ENCODE measurements at regions not wholly inside any gene's neighbourhood (a gene's known extent, or its start where the extent isn't known, plus 50 kb on each side); places are given as distances from the start of the nearest gene placed in this dataset.
A peak's percentile ranks its signal among the peaks of the same experiment; 100 is the strongest.

DNA sequence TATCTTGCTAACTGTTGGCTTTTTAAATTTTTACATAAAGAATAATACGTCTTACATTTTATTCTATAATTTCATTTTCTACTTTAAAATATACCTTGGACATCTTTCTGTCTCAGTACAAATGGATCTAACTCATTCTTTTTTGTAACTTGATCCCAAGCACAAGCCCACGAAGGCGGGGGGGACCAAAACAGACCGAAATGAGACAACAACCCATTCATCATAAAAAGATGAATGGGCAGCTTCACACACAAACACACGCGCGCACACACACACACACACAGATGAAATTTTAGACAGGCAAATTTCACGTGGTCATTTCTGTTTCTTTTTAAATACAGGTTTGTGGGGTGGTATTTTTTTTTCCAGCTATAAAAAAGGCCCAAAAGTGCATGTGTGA lies 271.3 kb upstream of the TOPAZ1 start:
- peaks cover 5% of the 10 kb centered on the region; the same call in 1 of the 2 replicates for H3K4me1 ChIP-seq (ENCODE audit: control insufficient read depth, insufficient read depth, low read length)
- no peaks in the 10 kb centered on the region for H3K27me3 ChIP-seq (ENCODE audit: control insufficient read depth, insufficient read depth, low read length)
- H3K36me3 ChIP-seq (ENCODE audit: control insufficient read depth, insufficient read depth, low read length), result no peaks in the 10 kb centered on the region
- H3K4me3 ChIP-seq (ENCODE audit: low read length), result no peak overlapping the region
- DNase-seq (ENCODE audit: low read depth, low spot score), result no peak
- WGBS (ENCODE audit: insufficient coverage, insufficient read length), result 100% methylated on average over 1 of the region's 8 CpGs
- no peaks in the 10 kb centered on the region for H3K9me3 ChIP-seq (ENCODE audit: control insufficient read depth, insufficient read depth, low read length)
- no peak overlapping the region for H3K27ac ChIP-seq (ENCODE audit: low read length)

DNA sequence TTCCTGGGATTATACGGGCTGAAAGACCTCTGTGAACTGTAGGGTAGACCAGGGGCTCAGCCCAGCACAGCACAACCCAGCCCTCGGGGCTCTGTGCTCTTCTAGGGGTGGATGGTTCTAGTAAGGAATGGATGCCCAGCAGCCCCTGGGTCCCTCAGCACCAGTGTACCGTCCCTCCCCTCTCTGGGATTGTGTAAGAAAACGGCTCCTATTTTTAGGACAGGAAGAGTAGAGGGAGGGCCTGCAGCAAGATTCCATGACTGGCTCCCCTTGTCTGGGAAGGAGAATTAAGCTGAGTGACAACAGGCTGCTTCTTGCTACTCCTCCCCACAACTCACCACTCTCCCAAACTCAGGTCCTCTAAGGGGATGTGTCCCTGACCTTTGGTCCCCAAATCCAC lies 270.8 kb upstream of the TOPAZ1 start:
- Histone ChIP-seq H3K36me3 (ENCODE audit: control insufficient read depth, insufficient read depth, low read length) (no peaks in the 10 kb centered on the region), H3K4me1 (ENCODE audit: control insufficient read depth, insufficient read depth, low read length) (peaks cover 5% of the 10 kb centered on the region; the same call in 1 of the 2 replicates), H3K9me3 (ENCODE audit: control insufficient read depth, insufficient read depth, low read length) (no peaks in the 10 kb centered on the region), H3K27ac (ENCODE audit: low read length) (no peak overlapping the region), H3K4me3 (ENCODE audit: low read length) (no peak overlapping the region), H3K27me3 (ENCODE audit: control insufficient read depth, insufficient read depth, low read length) (no peaks in the 10 kb centered on the region)
- no CpG with 5 or more reads among the region's 4 CpGs for WGBS (ENCODE audit: insufficient coverage, insufficient read length)
- no peak for DNase-seq (ENCODE audit: low read depth, low spot score)

DNA sequence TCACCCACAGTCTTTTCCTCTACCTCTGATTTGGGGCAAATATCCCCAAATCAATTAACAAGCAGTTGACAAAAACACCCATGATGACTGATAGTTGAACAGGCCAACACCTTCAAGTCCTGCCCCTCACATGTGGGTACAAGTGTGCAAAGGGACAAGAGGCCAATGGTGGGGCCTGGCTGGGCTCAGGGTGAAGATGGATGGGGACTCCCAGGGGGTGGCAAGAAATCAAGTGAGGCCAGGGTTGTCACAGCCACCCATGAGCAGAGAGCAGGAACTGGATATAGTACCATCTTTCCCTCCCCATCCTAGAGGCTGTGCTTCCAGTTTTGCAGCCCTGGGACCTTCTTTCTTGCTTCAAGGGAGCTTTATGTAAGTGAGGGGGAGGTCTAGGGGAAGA lies 270.2 kb upstream of the TOPAZ1 start:
- Histone ChIP-seq H3K27me3 (ENCODE audit: control insufficient read depth, insufficient read depth, low read length) (no peaks in the 10 kb centered on the region), H3K4me3 (ENCODE audit: low read length) (no peak overlapping the region), H3K27ac (ENCODE audit: low read length) (no peak overlapping the region), H3K9me3 (ENCODE audit: control insufficient read depth, insufficient read depth, low read length) (no peaks in the 10 kb centered on the region), H3K4me1 (ENCODE audit: control insufficient read depth, insufficient read depth, low read length) (peaks cover 5% of the 10 kb centered on the region; the same call in 1 of the 2 replicates), H3K36me3 (ENCODE audit: control insufficient read depth, insufficient read depth, low read length) (no peaks in the 10 kb centered on the region)
- DNase-seq (ENCODE audit: low read depth, low spot score), result no peak

GRCh38 chr3:43978708-43979107 lies 263.0 kb upstream of the TOPAZ1 start:
- H3K27ac ChIP-seq (ENCODE audit: low read length), result no peak overlapping the region

DNA sequence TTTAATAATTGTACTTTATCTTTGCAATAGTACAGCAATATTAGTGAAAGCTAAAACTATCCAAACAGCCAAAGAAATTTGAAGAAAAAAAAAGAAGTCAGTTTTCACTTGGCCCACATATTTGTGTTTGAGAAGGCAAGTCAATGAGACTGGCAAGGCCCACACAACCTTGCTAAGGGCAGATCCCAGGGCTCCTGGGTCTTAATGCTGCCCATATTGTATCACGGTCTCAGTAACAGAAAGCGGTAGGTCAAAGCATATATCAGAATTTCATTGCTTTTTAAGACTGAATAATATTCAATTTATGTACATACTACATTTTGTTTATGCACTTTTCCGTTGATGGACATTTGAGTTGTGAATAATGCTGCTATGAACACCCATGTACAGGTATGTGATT lies 262.0 kb upstream of the TOPAZ1 start:
- DNase-seq (ENCODE audit: low read depth, low spot score), result no peak
- Histone ChIP-seq H3K27me3 (ENCODE audit: control insufficient read depth, insufficient read depth, low read length) (no peaks in the 10 kb centered on the region), H3K27ac (ENCODE audit: low read length) (no peak overlapping the region), H3K4me1 (ENCODE audit: control insufficient read depth, insufficient read depth, low read length) (no peaks in the 10 kb centered on the region; the same call in 1 of the 2 replicates), H3K36me3 (ENCODE audit: control insufficient read depth, insufficient read depth, low read length) (no peaks in the 10 kb centered on the region), H3K4me3 (ENCODE audit: low read length) (no peak overlapping the region), H3K9me3 (ENCODE audit: control insufficient read depth, insufficient read depth, low read length) (no peaks in the 10 kb centered on the region)
- no CpG with 5 or more reads among the region's 3 CpGs for WGBS (ENCODE audit: insufficient coverage, insufficient read length)

More at GRCh38 chr3:43978708-43979107, 263.0 kb upstream of the TOPAZ1 start:
- WGBS (ENCODE audit: insufficient coverage, insufficient read length), result no CpG with 5 or more reads among the region's 2 CpGs
- Histone ChIP-seq H3K4me3 (ENCODE audit: low read length) (no peak overlapping the region), H3K36me3 (ENCODE audit: control insufficient read depth, insufficient read depth, low read length) (no peaks in the 10 kb centered on the region), H3K9me3 (ENCODE audit: control insufficient read depth, insufficient read depth, low read length) (no peaks in the 10 kb centered on the region), H3K4me1 (ENCODE audit: control insufficient read depth, insufficient read depth, low read length) (no peaks in the 10 kb centered on the region; the same call in 1 of the 2 replicates), H3K27me3 (ENCODE audit: control insufficient read depth, insufficient read depth, low read length) (no peaks in the 10 kb centered on the region)
- DNase-seq (ENCODE audit: low read depth, low spot score), result no peak

DNA sequence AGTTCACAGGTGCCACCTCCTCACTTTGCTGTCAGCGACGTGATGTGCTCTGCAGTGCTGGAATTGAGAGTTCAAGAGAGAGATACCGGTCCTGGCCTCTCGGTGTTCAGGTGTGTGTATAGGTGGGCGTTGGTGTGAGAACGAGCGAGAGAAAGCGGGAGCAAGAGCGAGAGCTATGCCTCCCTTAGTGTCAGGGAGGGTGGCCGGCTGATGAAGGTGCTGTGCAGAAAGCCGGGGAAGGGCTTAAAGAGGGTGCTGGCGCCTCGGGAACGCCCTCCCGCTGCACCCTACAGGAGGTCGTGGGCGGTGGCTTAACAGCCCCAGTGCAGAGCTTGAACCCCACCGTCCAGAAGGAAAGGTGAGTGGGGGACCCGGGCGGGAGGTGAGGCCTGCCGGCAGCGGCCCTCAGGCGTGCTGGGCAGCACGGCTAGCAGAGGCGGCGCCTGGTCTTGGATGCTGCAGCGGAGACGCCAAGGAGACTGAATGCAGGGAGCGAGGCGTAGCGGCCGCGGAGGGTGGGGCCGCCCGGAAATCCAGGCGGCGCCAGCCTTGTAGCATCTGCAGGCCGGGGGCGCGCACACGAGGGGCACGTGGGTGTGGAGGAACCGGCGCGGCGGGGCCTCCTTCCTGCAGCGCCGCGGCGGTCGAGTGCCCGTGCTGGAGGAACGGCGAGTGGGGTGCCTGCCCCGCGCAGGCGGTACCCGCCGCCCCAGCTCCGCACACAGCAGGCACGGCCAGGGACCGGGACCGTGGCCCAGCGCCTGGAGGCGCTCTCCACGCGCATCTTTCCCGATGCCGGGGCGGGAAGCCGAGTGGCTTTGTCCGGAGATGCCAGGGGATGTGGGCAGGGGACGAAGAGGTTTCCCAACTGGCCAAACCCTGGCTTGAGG lies 246.8 kb upstream of the TOPAZ1 start:
- Histone ChIP-seq H3K9me3 (ENCODE audit: control insufficient read depth, insufficient read depth, low read length) (no peaks in the 10 kb centered on the region), H3K27me3 (ENCODE audit: control insufficient read depth, insufficient read depth, low read length) (peaks cover 45% of the 10 kb centered on the region), H3K4me3 (ENCODE audit: low read length) (peak overlapping the region; percentile 43; the same call in 1 of the 2 replicates), H3K27ac (ENCODE audit: low read length) (no peak overlapping the region), H3K36me3 (ENCODE audit: control insufficient read depth, insufficient read depth, low read length) (no peaks in the 10 kb centered on the region), H3K4me1 (ENCODE audit: control insufficient read depth, insufficient read depth, low read length) (peaks cover 9% of the 10 kb centered on the region)
- no CpG with 5 or more reads among the region's 73 CpGs for WGBS (ENCODE audit: insufficient coverage, insufficient read length)
- no peak for DNase-seq (ENCODE audit: low read depth, low spot score)

GRCh38 chr3:43995547-43996378 lies 245.9 kb upstream of the TOPAZ1 start:
- peak overlapping the region; percentile 43; the same call in 1 of the 2 replicates for H3K4me3 ChIP-seq (ENCODE audit: low read length)
- H3K27ac ChIP-seq (ENCODE audit: low read length), result no peak overlapping the region
- DNase-seq (ENCODE audit: low read depth, low spot score), result no peak
- peaks cover 45% of the 10 kb centered on the region for H3K27me3 ChIP-seq (ENCODE audit: control insufficient read depth, insufficient read depth, low read length)
- no peaks in the 10 kb centered on the region for H3K36me3 ChIP-seq (ENCODE audit: control insufficient read depth, insufficient read depth, low read length)
- peaks cover 9% of the 10 kb centered on the region for H3K4me1 ChIP-seq (ENCODE audit: control insufficient read depth, insufficient read depth, low read length)
- WGBS (ENCODE audit: insufficient coverage, insufficient read length), result no CpG with 5 or more reads among the region's 58 CpGs
- H3K9me3 ChIP-seq (ENCODE audit: control insufficient read depth, insufficient read depth, low read length), result no peaks in the 10 kb centered on the region

DNA sequence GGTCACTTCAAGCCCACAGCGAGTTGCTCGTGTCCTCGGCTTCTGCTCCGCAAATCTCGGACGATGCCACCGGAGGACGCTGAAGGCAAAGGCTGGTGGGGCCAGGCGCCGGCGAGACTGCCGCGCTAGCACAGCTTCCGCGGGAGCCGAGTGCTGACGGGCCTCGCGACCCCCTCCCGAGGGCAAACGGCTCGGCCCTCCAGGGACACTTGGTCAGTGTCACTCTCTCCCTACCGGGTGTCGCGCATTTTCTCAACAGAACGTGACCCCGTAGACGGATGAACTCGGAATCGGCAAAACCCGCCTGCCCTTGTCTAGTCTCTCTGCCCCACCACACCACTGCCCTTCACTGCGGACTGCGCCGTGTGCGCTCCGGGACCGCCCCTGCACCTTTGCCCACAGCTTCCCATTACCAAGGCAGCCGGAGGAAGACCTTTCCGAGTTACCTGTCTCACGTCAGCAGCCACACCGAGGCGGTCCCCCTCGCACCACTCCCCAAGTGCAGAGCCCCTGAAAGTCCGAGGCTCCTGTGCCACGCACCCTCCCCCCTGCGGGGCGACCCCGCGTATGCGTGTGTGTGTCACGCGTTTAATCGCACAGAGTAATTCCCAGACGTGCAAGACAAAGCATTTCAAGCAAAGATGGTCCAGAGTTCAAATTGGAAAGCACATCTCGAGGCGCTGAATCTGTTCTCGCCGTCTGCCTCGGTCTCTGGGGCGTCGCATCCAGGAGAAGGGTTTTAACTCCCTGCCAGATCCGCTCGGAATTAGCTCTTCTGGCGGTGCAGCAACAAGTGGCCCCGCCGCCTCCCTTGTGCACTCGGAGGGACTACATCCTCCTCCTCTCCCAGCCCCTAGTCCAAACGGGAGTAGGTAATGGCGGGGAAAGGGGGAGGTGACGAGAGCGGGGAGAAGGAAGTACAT lies 245.0 kb upstream of the TOPAZ1 start:
- peaks cover 9% of the 10 kb centered on the region for H3K4me1 ChIP-seq (ENCODE audit: control insufficient read depth, insufficient read depth, low read length)
- DNase-seq (ENCODE audit: low read depth, low spot score), result no peak
- no peaks in the 10 kb centered on the region for H3K9me3 ChIP-seq (ENCODE audit: control insufficient read depth, insufficient read depth, low read length)
- no peak overlapping the region for H3K27ac ChIP-seq (ENCODE audit: low read length)
- H3K4me3 ChIP-seq (ENCODE audit: low read length), result peak overlapping the region; percentile 43; the same call in 1 of the 2 replicates
- no CpG with 5 or more reads among the region's 71 CpGs for WGBS (ENCODE audit: insufficient coverage, insufficient read length)
- H3K27me3 ChIP-seq (ENCODE audit: control insufficient read depth, insufficient read depth, low read length), result peaks cover 45% of the 10 kb centered on the region
- no peaks in the 10 kb centered on the region for H3K36me3 ChIP-seq (ENCODE audit: control insufficient read depth, insufficient read depth, low read length)

GRCh38 chr3:43997316-43997715 lies 244.4 kb upstream of the TOPAZ1 start:
- no CpG with 5 or more reads among the region's 12 CpGs for WGBS (ENCODE audit: insufficient coverage, insufficient read length)

More at GRCh38 chr3:43997316-43997715, 244.4 kb upstream of the TOPAZ1 start:
- Histone ChIP-seq H3K36me3 (ENCODE audit: control insufficient read depth, insufficient read depth, low read length) (no peaks in the 10 kb centered on the region), H3K27me3 (ENCODE audit: control insufficient read depth, insufficient read depth, low read length) (peaks cover 45% of the 10 kb centered on the region), H3K9me3 (ENCODE audit: control insufficient read depth, insufficient read depth, low read length) (no peaks in the 10 kb centered on the region), H3K27ac (ENCODE audit: low read length) (no peak overlapping the region), H3K4me3 (ENCODE audit: low read length) (peak overlapping the region; percentile 64; the same call in 1 of the 2 replicates), H3K4me1 (ENCODE audit: control insufficient read depth, insufficient read depth, low read length) (peaks cover 9% of the 10 kb centered on the region)
- no peak for DNase-seq (ENCODE audit: low read depth, low spot score)

Data from iPS DF 6.9 (cell line).